ENCODE measurements at regions not wholly inside any gene's neighbourhood (a gene's known extent, or its start where the extent isn't known, plus 50 kb on each side); places are given as distances from the start of the nearest gene placed in this dataset.

- H2AFZ ChIP-seq (replicated peaks; ENCODE audit: low read length, poor library complexity) = no peak overlapping the region
- H4K8ac ChIP-seq (ENCODE audit: low read depth in 2 of 2, low read length in 2 of 2) = no peak overlapping the region
- no peak overlapping the region for H4K91ac ChIP-seq (ENCODE audit: insufficient read depth, low read depth, low read length)
- no peak overlapping the region for H3K18ac ChIP-seq (ENCODE audit: low read depth, low read length)
- H3K9ac ChIP-seq (ENCODE audit: low read depth, low read length) = no peak overlapping the region
- TF ChIP-seq FOS (IDR thresholded peaks at IDR 0.05; ENCODE audit: low read depth, low read length) = no peak
- no peak for TF ChIP-seq MXI1 (IDR thresholded peaks at IDR 0.05; ENCODE audit: borderline replicate concordance, low read depth, low read length)
- TF ChIP-seq RCOR1 (IDR thresholded peaks at IDR 0.05; ENCODE audit: insufficient replicate concordance, low read length) = no peak
- H2BK5ac ChIP-seq (ENCODE audit: low read depth, low read length, poor library complexity, severe bottlenecking) = no peak overlapping the region
- intact Hi-C loops (cut with micrococcal nuclease) (no loop called here), dilution Hi-C loops (cut with HindIII; ENCODE audit: low sequenced_read_pairs, unreplicated experiment) (no loop called here), in situ Hi-C loops (cut with MboI; ENCODE audit: low sequenced_read_pairs) (no loop called here)
- H3K36me3 ChIP-seq (ENCODE audit: control insufficient read depth, insufficient read depth, low read length) = no peaks in the 10 kb centered on the region
- H3K4me2 ChIP-seq (ENCODE audit: low read depth, low read length) = no peak overlapping the region
- H2AK5ac ChIP-seq (ENCODE audit: low read depth, low read length) = no peak overlapping the region
- no peak overlapping the region; the same call in 1 of the 2 replicates for H4K5ac ChIP-seq (ENCODE audit: low read depth, low read length)
- WGBS, 2 experiments (ENCODE audit: extremely low coverage in 2 of 2, insufficient read length in 1 of 2) = 100% methylated on average over 2 of the region's 5 CpGs; no CpG with 5 or more reads in 1 of the 2 experiments
- no peak overlapping the region for H2BK15ac ChIP-seq (ENCODE audit: low read depth, low read length)
- no peak overlapping the region for H3K56ac ChIP-seq (ENCODE audit: extremely low read depth, insufficient read depth, low read length)
- H2BK120ac ChIP-seq (ENCODE audit: low read depth, low read length) = no peak overlapping the region
- H3K27me3 ChIP-seq (ENCODE audit: control insufficient read depth, insufficient read depth, low read length) = no peaks in the 10 kb centered on the region
- ChIA-PET CTCF (interaction anchor here (0.9 to 1.5 kb wide), 2 partner anchors 9 to 159 kb away, joined by 3 to 6 read pairs; no protein-coding TSS in a partner anchor), POLR2A (ENCODE audit: unreplicated experiment) (no interaction called here)
- H2AK9ac ChIP-seq (replicated peaks; ENCODE audit: low read depth, low read length, poor library complexity) = no peak overlapping the region
- no peak overlapping the region for H3K27ac ChIP-seq (ENCODE audit: insufficient read depth, low read length)
- no peaks in the 10 kb centered on the region for H4K20me1 ChIP-seq (ENCODE audit: insufficient read depth, low read length)
- H3K79me1 ChIP-seq (ENCODE audit: low read depth in 1 of 2, low read length in 2 of 2) = no peaks in the 10 kb centered on the region
- no peaks in the 10 kb centered on the region for H3K9me1 ChIP-seq (ENCODE audit: insufficient read depth, low read length)
- no peaks in the 10 kb centered on the region for H3K9me3 ChIP-seq (ENCODE audit: control insufficient read depth, insufficient read depth, low read length)
- DNase-seq (peak; percentile 39), ATAC-seq (ENCODE audit: low read depth) (no peak)
- H3K4me1 ChIP-seq (ENCODE audit: control insufficient read depth, insufficient read depth, low read length) = no peaks in the 10 kb centered on the region
- no peak overlapping the region for H3K4me3 ChIP-seq (ENCODE audit: insufficient read depth, low read depth, low read length)
- H3K4ac ChIP-seq (ENCODE audit: low read depth, low read length) = no peak overlapping the region
- no TSS peak for BruUV-seq (replicated peaks)
- no peak overlapping the region for H3K14ac ChIP-seq (replicated peaks; ENCODE audit: low read depth, low read length)
- no peak overlapping the region for H3K23ac ChIP-seq (ENCODE audit: low read depth, low read length)
- no peak overlapping the region for H2BK20ac ChIP-seq (ENCODE audit: low read depth, low read length)
These were observed 120.3 kb downstream of the MAD2L1 start for GRCh38 chr4:119946359-119946758.
